Mesenchymal stem cell (in vitro differentiated cells and primary cell): ENCODE measurements at regions not wholly inside any gene's neighbourhood (a gene's known extent, or its start where the extent isn't known, plus 50 kb on each side); places are given as distances from the start of the nearest gene placed in this dataset.

Experiments used
- DNase-seq: peaks from one replicate; pipeline ENCODE4 v3.0.0-alpha.2; 2013
- H2AFZ ChIP-seq: one replicate; pipeline ENCODE4 v1.6.1; 2013; ENCODE audit warnings: low read depth, mild to moderate bottlenecking, control low read depth, inconsistent platforms, low read length, moderate library complexity
- H2AK5ac ChIP-seq: 2 replicates; pipeline ENCODE4 v1.6.1; 2013; ENCODE audit warnings: low read length, moderate library complexity, mild to moderate bottlenecking, inconsistent platforms; ENCODE audit not compliant: severe bottlenecking
- H2BK120ac ChIP-seq: one replicate; pipeline ENCODE4 v1.6.1; 2013; ENCODE audit warnings: low read depth, mild to moderate bottlenecking, inconsistent platforms, low read length, moderate library complexity
- H2BK12ac ChIP-seq, 2 experiments: one replicate each; pipeline ENCODE4 v1.6.1; 2013; ENCODE audit warnings: inconsistent platforms in 2 of 2, low read length in 2 of 2, mild to moderate bottlenecking in 2 of 2, moderate library complexity in 2 of 2, control low read depth in 1 of 2
- H2BK15ac ChIP-seq: one replicate; pipeline ENCODE4 v1.6.1; 2013; ENCODE audit warnings: mild to moderate bottlenecking, low read depth, inconsistent platforms; ENCODE audit not compliant: poor library complexity, severe bottlenecking
- H2BK5ac ChIP-seq: 2 replicates; pipeline ENCODE4 v1.6.1; 2013; ENCODE audit warnings: low read depth, mild to moderate bottlenecking, low read length, control low read depth, inconsistent platforms; ENCODE audit not compliant: poor library complexity, severe bottlenecking
- H3K14ac ChIP-seq, 2 experiments: one replicate each; pipeline ENCODE4 v1.6.1; 2013; ENCODE audit warnings: inconsistent platforms in 2 of 2, low read length in 2 of 2, control low read depth in 1 of 2, mild to moderate bottlenecking in 1 of 2, moderate library complexity in 1 of 2
- H3K18ac ChIP-seq, 2 experiments: one replicate each; pipeline ENCODE4 v1.6.1; 2013; ENCODE audit warnings: inconsistent platforms in 2 of 2, low read length in 2 of 2, control low read depth in 1 of 2, low read depth in 1 of 2, mild to moderate bottlenecking in 1 of 2
- H3K23ac ChIP-seq, 2 experiments: one replicate each; pipeline ENCODE4 v1.6.1; 2013; ENCODE audit warnings: inconsistent platforms in 2 of 2, low read length in 2 of 2, mild to moderate bottlenecking in 2 of 2, moderate library complexity in 2 of 2, control low read depth in 1 of 2
- H3K27ac ChIP-seq: 2 replicates; pipeline ENCODE4 v1.5.1; 2013; ENCODE audit warnings: mild to moderate bottlenecking, moderate library complexity, low read length, control low read depth, inconsistent platforms; ENCODE audit not compliant: poor library complexity, severe bottlenecking
- H3K27me3 ChIP-seq, 2 experiments: 2 replicates each; pipeline versions ENCODE4 v1.6.1 to v1.7.0; 2013; ENCODE audit warnings: low read length in 2 of 2, mild to moderate bottlenecking in 2 of 2, moderate library complexity in 2 of 2, control low read depth in 1 of 2, inconsistent platforms in 1 of 2; ENCODE audit not compliant: control insufficient read depth in 1 of 2, insufficient read depth in 1 of 2
- H3K36me3 ChIP-seq, 2 experiments: 2 replicates each; pipeline versions ENCODE4 v1.6.1 to v1.7.0; 2013; ENCODE audit warnings: low read length in 2 of 2, control low read depth in 1 of 2, inconsistent platforms in 1 of 2, low read depth in 1 of 2, mild to moderate bottlenecking in 1 of 2; ENCODE audit not compliant: insufficient read depth in 2 of 2, control insufficient read depth in 1 of 2
- H3K4ac ChIP-seq, 2 experiments: one replicate each; pipeline ENCODE4 v1.6.1; 2013; ENCODE audit warnings: inconsistent platforms in 2 of 2, low read length in 2 of 2, mild to moderate bottlenecking in 2 of 2, moderate library complexity in 2 of 2, control low read depth in 1 of 2, low read depth in 1 of 2
- H3K4me1 ChIP-seq: 2 replicates; pipeline ENCODE4 v1.6.1; 2013; ENCODE audit warnings: low read depth, low read length, control low read depth; ENCODE audit not compliant: control insufficient read depth, insufficient read depth
- H3K4me2 ChIP-seq: 2 replicates; pipeline ENCODE4 v1.6.1; 2013; ENCODE audit warnings: low read length, mild to moderate bottlenecking, inconsistent platforms; ENCODE audit not compliant: poor library complexity, severe bottlenecking
- H3K4me3 ChIP-seq, 2 experiments: 2 replicates each; pipeline versions ENCODE4 v1.5.1 to v1.7.0; 2013; ENCODE audit warnings: low read length in 2 of 2, mild to moderate bottlenecking in 2 of 2, control low read depth in 1 of 2, low read depth in 1 of 2; ENCODE audit not compliant: insufficient read depth in 1 of 2
- H3K79me1 ChIP-seq: replicated peaks from 2 replicates; pipeline ENCODE4 v1.6.1; 2013; ENCODE audit warnings: mild to moderate bottlenecking, control low read depth, low read length, inconsistent platforms; ENCODE audit not compliant: poor library complexity, severe bottlenecking
- H3K9ac ChIP-seq: 2 replicates; pipeline ENCODE4 v1.7.0; 2013; ENCODE audit warnings: mild to moderate bottlenecking, low read length, moderate library complexity
- H3K9me3 ChIP-seq: 2 replicates; pipeline ENCODE4 v1.7.0; 2013; ENCODE audit warnings: mild to moderate bottlenecking, low read length; ENCODE audit not compliant: control insufficient read depth
- H4K8ac ChIP-seq: one replicate; pipeline ENCODE4 v1.6.1; 2013; ENCODE audit warnings: inconsistent platforms, mild to moderate bottlenecking, low read length, moderate library complexity
- H4K91ac ChIP-seq: one replicate; pipeline ENCODE4 v1.6.1; 2013; ENCODE audit warnings: mild to moderate bottlenecking, low read length, inconsistent platforms
- WGBS: methylation state at CpG from one replicate; pipeline ENCODE4 v1.1.7; 2013; ENCODE audit warnings: mixed read lengths; 5-methylcytosine and 5-hydroxymethylcytosine counted together

DNA sequence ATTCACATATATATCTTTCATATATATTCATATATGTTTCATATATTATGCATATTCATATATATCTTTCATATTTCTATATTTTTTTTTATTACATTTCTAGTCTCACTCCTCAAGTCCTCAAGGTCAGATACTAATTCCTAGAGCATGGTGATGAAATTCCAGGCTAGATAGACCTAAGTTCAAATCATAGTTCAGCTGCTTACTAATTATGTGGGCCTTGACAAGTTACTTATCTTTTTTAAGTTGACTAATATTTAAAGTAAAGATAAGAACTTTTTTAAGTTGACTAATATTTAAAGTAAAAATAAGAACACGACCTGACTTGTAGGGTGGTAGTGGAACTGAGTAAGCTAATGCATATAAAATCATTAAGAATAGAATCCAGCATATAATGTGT, 495.6 kb upstream of the MAN1A1 start:
- no peak overlapping the region for H3K9ac ChIP-seq

DNA sequence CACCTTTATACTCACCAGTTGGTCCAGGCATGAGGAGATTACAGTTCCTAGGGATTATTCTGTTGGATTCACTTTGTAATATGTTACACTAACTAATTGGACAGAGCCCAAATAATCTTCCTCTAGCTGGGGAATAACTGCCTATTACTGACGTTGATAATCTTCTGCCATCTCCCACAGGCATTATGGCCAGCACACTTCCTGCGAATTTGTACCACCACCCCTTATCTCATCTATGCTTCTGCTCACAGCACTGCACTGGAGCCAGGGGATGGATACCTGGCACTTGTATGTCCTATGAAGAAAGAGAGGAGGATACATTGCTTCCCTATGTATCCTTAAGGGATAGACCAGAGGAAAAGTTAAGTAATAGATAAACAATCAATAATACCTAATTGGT, 494.8 kb upstream of the MAN1A1 start:
- H3K4me2 ChIP-seq, result no peak overlapping the region
- no peaks in the 10 kb centered on the region for H3K36me3 ChIP-seq
- H2BK12ac ChIP-seq, result no peak overlapping the region
- H4K8ac ChIP-seq, result no peak overlapping the region
- no peak for DNase-seq
- no peak overlapping the region for H3K18ac ChIP-seq
- no peak overlapping the region for H3K4me3 ChIP-seq
- peaks cover 12% of the 10 kb centered on the region for H3K9me3 ChIP-seq
- H2BK5ac ChIP-seq, result no peak overlapping the region
- 83% methylated on average over 1 of the region's 2 CpGs for WGBS
- no peak overlapping the region for H2AFZ ChIP-seq
- no peak overlapping the region for H4K91ac ChIP-seq
- no peaks in the 10 kb centered on the region for H3K79me1 ChIP-seq
- H2AK5ac ChIP-seq, result no peak overlapping the region
- no peak overlapping the region for H2BK120ac ChIP-seq
- no peak overlapping the region for H3K27ac ChIP-seq
- no peak overlapping the region for H3K4ac ChIP-seq
- no peaks in the 10 kb centered on the region for H3K4me1 ChIP-seq
- H3K9ac ChIP-seq, result no peak overlapping the region
- H3K27me3 ChIP-seq, result no peaks in the 10 kb centered on the region
- no peak overlapping the region for H2BK15ac ChIP-seq
- H3K14ac ChIP-seq, result no peak overlapping the region
- no peak overlapping the region for H3K23ac ChIP-seq

More for the DNA sequence above, 495.6 kb upstream of the MAN1A1 start:
- no peaks in the 10 kb centered on the region for H3K36me3 ChIP-seq
- H2BK5ac ChIP-seq, result no peak overlapping the region
- H2BK12ac ChIP-seq, result no peak overlapping the region
- H4K8ac ChIP-seq, result no peak overlapping the region
- DNase-seq, result no peak
- peaks cover 11% of the 10 kb centered on the region for H3K9me3 ChIP-seq
- H2BK120ac ChIP-seq, result no peak overlapping the region
- no peaks in the 10 kb centered on the region for H3K4me1 ChIP-seq
- H3K4me3 ChIP-seq, result no peak overlapping the region
- no peak overlapping the region for H3K18ac ChIP-seq
- no peak overlapping the region for H4K91ac ChIP-seq
- H2AFZ ChIP-seq, result no peak overlapping the region
- H3K14ac ChIP-seq, result no peak overlapping the region
- H3K27me3 ChIP-seq, result no peaks in the 10 kb centered on the region
- no peak overlapping the region for H3K23ac ChIP-seq
- H3K4ac ChIP-seq, result no peak overlapping the region
- no peak overlapping the region for H2AK5ac ChIP-seq
- H3K27ac ChIP-seq, result no peak overlapping the region
- no peaks in the 10 kb centered on the region for H3K79me1 ChIP-seq
- no peak overlapping the region for H2BK15ac ChIP-seq
- no peak overlapping the region for H3K4me2 ChIP-seq
- 40% methylated on average over 1 of the region's 1 CpG for WGBS

DNA sequence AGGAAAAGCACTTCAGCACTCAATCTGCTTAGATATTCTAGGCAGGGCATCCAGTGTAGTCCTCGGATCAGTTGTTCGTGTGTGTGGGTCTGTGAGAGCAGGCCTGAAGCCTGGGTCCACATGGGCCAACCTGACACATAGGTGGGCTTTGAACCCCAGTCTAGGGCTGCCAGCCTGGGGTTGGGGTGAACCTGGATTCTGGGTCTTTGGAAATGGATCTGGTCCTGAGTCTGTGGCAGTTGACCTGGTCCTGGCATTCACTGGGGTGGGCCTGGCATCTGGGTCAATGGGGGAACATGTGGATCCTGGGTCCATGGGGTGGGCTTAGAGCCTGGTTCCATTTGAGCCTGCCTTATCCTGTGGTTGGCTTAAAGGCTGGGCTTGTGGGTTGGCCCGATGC, 492.6 kb upstream of the MAN1A1 start:
- 89% methylated on average over 3 of the region's 3 CpGs for WGBS
- H3K27ac ChIP-seq, result no peak overlapping the region
- H4K91ac ChIP-seq, result no peak overlapping the region
- H2BK12ac ChIP-seq, result no peak overlapping the region
- H3K9ac ChIP-seq, result no peak overlapping the region
- no peaks in the 10 kb centered on the region for H3K27me3 ChIP-seq
- H3K4me3 ChIP-seq, result no peak overlapping the region
- no peaks in the 10 kb centered on the region for H3K36me3 ChIP-seq
- no peak overlapping the region for H3K4ac ChIP-seq
- no peak overlapping the region for H2AK5ac ChIP-seq
- H2BK15ac ChIP-seq, result no peak overlapping the region
- H2BK5ac ChIP-seq, result no peak overlapping the region
- H3K4me2 ChIP-seq, result no peak overlapping the region
- DNase-seq, result no peak
- no peak overlapping the region for H3K23ac ChIP-seq
- no peak overlapping the region for H3K14ac ChIP-seq
- H2BK120ac ChIP-seq, result no peak overlapping the region
- H3K18ac ChIP-seq, result no peak overlapping the region
- peaks cover 12% of the 10 kb centered on the region for H3K9me3 ChIP-seq
- H3K79me1 ChIP-seq, result no peaks in the 10 kb centered on the region
- H3K4me1 ChIP-seq, result no peaks in the 10 kb centered on the region
- H2AFZ ChIP-seq, result no peak overlapping the region
- H4K8ac ChIP-seq, result no peak overlapping the region

DNA sequence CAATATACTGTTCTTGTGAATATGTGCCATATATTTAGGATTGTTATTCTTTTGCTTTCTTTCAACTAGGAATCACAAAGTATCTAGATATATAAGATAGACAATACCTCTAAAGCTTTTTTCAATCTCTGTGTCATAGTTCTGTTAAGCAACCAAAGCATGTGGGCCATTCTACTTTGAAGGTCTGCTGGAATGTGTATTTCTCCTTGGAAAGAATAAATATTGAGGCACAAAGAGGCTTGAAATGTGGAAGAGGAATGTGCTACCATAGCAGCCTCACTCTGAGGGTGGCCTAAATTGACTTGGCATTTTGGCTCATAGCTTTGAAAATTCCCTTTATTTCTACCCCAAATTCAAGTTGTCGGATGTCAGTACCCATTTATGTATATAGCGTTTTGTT, 488.5 kb upstream of the MAN1A1 start:
- Histone ChIP-seq H4K91ac (no peak overlapping the region), H3K79me1 (no peaks in the 10 kb centered on the region), H3K27me3 (no peaks in the 10 kb centered on the region), H2BK5ac (no peak overlapping the region), H3K27ac (no peak overlapping the region), H3K9me3 (peaks cover 12% of the 10 kb centered on the region), H3K4ac (no peak overlapping the region), H3K9ac (no peak overlapping the region), H4K8ac (no peak overlapping the region), H3K36me3 (no peaks in the 10 kb centered on the region), H3K14ac (no peak overlapping the region), H3K4me1 (no peaks in the 10 kb centered on the region), H3K4me2 (no peak overlapping the region), H3K4me3 (no peak overlapping the region), H2AK5ac (no peak overlapping the region), H3K23ac (no peak overlapping the region), H2BK15ac (no peak overlapping the region), H2BK12ac (no peak overlapping the region), H2BK120ac (no peak overlapping the region), H3K18ac (no peak overlapping the region), H2AFZ (no peak overlapping the region)
- 100% methylated on average over 2 of the region's 2 CpGs for WGBS
- DNase-seq, result no peak
